IPS-20b (cell line): ENCODE measurements at regions not wholly inside any gene's neighbourhood (a gene's known extent, or its start where the extent isn't known, plus 50 kb on each side); places are given as distances from the start of the nearest gene placed in this dataset.

Experiments
- H3K27ac ChIP-seq: one replicate; pipeline ENCODE4 v1.5.1; 2013; ENCODE audit warnings: low read length
- H3K27me3 ChIP-seq: 2 replicates; pipeline ENCODE4 v1.6.1; 2013; ENCODE audit warnings: mild to moderate bottlenecking, low read length, inconsistent platforms; ENCODE audit not compliant: insufficient read depth
- H3K36me3 ChIP-seq: 2 replicates; pipeline ENCODE4 v1.6.1; 2013; ENCODE audit warnings: low read depth, mild to moderate bottlenecking, inconsistent platforms, low read length, moderate library complexity; ENCODE audit not compliant: insufficient read depth
- H3K4me1 ChIP-seq: 2 replicates; pipeline ENCODE4 v1.6.1; 2013; ENCODE audit warnings: mild to moderate bottlenecking, control low read depth, inconsistent platforms, low read length, moderate library complexity; ENCODE audit not compliant: insufficient read depth
- H3K4me3 ChIP-seq: 2 replicates; pipeline ENCODE4 v1.5.1; 2013; ENCODE audit warnings: mild to moderate bottlenecking, low read length, inconsistent platforms
- H3K9ac ChIP-seq: 2 replicates; pipeline ENCODE4 v1.6.1; 2013; ENCODE audit warnings: low read depth, mild to moderate bottlenecking, inconsistent platforms, low read length, moderate library complexity
- H3K9me3 ChIP-seq: 2 replicates; pipeline ENCODE4 v1.6.1; 2013; ENCODE audit warnings: mild to moderate bottlenecking, low read depth, low read length, inconsistent platforms; ENCODE audit not compliant: insufficient read depth

GRCh38 chr5:67502951-67503350 lies 306.4 kb upstream of the CD180 start:
- H3K36me3 ChIP-seq: no peaks in the 10 kb centered on the region
- H3K4me1 ChIP-seq: no peaks in the 10 kb centered on the region
- no peak overlapping the region for H3K4me3 ChIP-seq
- H3K9ac ChIP-seq: no peak overlapping the region
- H3K27me3 ChIP-seq: no peaks in the 10 kb centered on the region
- peaks cover 10% of the 10 kb centered on the region; the same call in 1 of the 2 replicates for H3K9me3 ChIP-seq
- no peak overlapping the region for H3K27ac ChIP-seq

- H3K9ac ChIP-seq: no peak overlapping the region
- H3K36me3 ChIP-seq: no peaks in the 10 kb centered on the region
- H3K27me3 ChIP-seq: no peaks in the 10 kb centered on the region
- H3K4me1 ChIP-seq: no peaks in the 10 kb centered on the region
- H3K9me3 ChIP-seq: peaks cover 10% of the 10 kb centered on the region; the same call in 1 of the 2 replicates
- no peak overlapping the region for H3K27ac ChIP-seq
- no peak overlapping the region for H3K4me3 ChIP-seq
Observed at GRCh38 chr5:67496051-67496450, 299.5 kb upstream of the CD180 start.

- Histone ChIP-seq H3K4me1 (no peaks in the 10 kb centered on the region), H3K27ac (no peak overlapping the region), H3K36me3 (no peaks in the 10 kb centered on the region), H3K9me3 (peaks cover 10% of the 10 kb centered on the region; the same call in 1 of the 2 replicates), H3K27me3 (no peaks in the 10 kb centered on the region), H3K4me3 (no peak overlapping the region), H3K9ac (no peak overlapping the region)
Observed at GRCh38 chr5:67495072-67495471, 298.5 kb upstream of the CD180 start.

GRCh38 chr5:67494186-67494855 lies 297.7 kb upstream of the CD180 start:
- no peaks in the 10 kb centered on the region for H3K27me3 ChIP-seq
- no peak overlapping the region for H3K27ac ChIP-seq
- H3K4me1 ChIP-seq: no peaks in the 10 kb centered on the region
- H3K9me3 ChIP-seq: peaks cover 2% of the 10 kb centered on the region; the same call in 1 of the 2 replicates
- no peak overlapping the region for H3K4me3 ChIP-seq
- no peaks in the 10 kb centered on the region for H3K36me3 ChIP-seq
- no peak overlapping the region for H3K9ac ChIP-seq

- Histone ChIP-seq H3K36me3 (no peaks in the 10 kb centered on the region), H3K9me3 (no peaks in the 10 kb centered on the region), H3K9ac (no peak overlapping the region), H3K27me3 (no peaks in the 10 kb centered on the region), H3K4me3 (no peak overlapping the region), H3K27ac (no peak overlapping the region), H3K4me1 (no peaks in the 10 kb centered on the region)
Observed at GRCh38 chr5:67493676-67494075, 297.1 kb upstream of the CD180 start.

GRCh38 chr5:67490543-67491321 lies 294.1 kb upstream of the CD180 start:
- Histone ChIP-seq H3K9ac (no peak overlapping the region), H3K4me1 (no peaks in the 10 kb centered on the region; the same call in 1 of the 2 replicates), H3K27me3 (no peaks in the 10 kb centered on the region), H3K36me3 (no peaks in the 10 kb centered on the region), H3K27ac (no peak overlapping the region), H3K9me3 (no peaks in the 10 kb centered on the region), H3K4me3 (no peak overlapping the region)

GRCh38 chr5:67488885-67489284 lies 292.3 kb upstream of the CD180 start:
- Histone ChIP-seq H3K4me3 (no peak overlapping the region), H3K9ac (no peak overlapping the region), H3K9me3 (no peaks in the 10 kb centered on the region), H3K36me3 (no peaks in the 10 kb centered on the region), H3K27ac (no peak overlapping the region), H3K27me3 (no peaks in the 10 kb centered on the region), H3K4me1 (no peaks in the 10 kb centered on the region; the same call in 1 of the 2 replicates)

- H3K36me3 ChIP-seq: no peaks in the 10 kb centered on the region
- no peaks in the 10 kb centered on the region for H3K9me3 ChIP-seq
- no peaks in the 10 kb centered on the region; the same call in 1 of the 2 replicates for H3K4me1 ChIP-seq
- H3K27me3 ChIP-seq: no peaks in the 10 kb centered on the region
- no peak overlapping the region for H3K9ac ChIP-seq
- H3K27ac ChIP-seq: no peak overlapping the region
- H3K4me3 ChIP-seq: no peak overlapping the region
Observed at GRCh38 chr5:67487862-67488261, 291.3 kb upstream of the CD180 start.

- Histone ChIP-seq H3K9ac (no peak overlapping the region), H3K9me3 (no peaks in the 10 kb centered on the region), H3K27ac (no peak overlapping the region), H3K4me1 (no peaks in the 10 kb centered on the region; the same call in 1 of the 2 replicates), H3K4me3 (no peak overlapping the region), H3K36me3 (no peaks in the 10 kb centered on the region), H3K27me3 (no peaks in the 10 kb centered on the region)
Observed at GRCh38 chr5:67483453-67484030, 286.9 kb upstream of the CD180 start.

- no peaks in the 10 kb centered on the region for H3K9me3 ChIP-seq
- no peaks in the 10 kb centered on the region for H3K4me1 ChIP-seq
- no peak overlapping the region for H3K9ac ChIP-seq
- H3K27me3 ChIP-seq: no peaks in the 10 kb centered on the region
- H3K36me3 ChIP-seq: no peaks in the 10 kb centered on the region
- H3K27ac ChIP-seq: no peak overlapping the region
- no peak overlapping the region for H3K4me3 ChIP-seq
Observed at GRCh38 chr5:67481362-67481761, 284.8 kb upstream of the CD180 start.

- H3K36me3 ChIP-seq: no peaks in the 10 kb centered on the region
- no peak overlapping the region for H3K27ac ChIP-seq
- H3K4me3 ChIP-seq: no peak overlapping the region
- no peaks in the 10 kb centered on the region for H3K27me3 ChIP-seq
- no peak overlapping the region for H3K9ac ChIP-seq
- H3K4me1 ChIP-seq: no peaks in the 10 kb centered on the region
- no peaks in the 10 kb centered on the region for H3K9me3 ChIP-seq
Observed at GRCh38 chr5:67478337-67478736, 281.7 kb upstream of the CD180 start.

- Histone ChIP-seq H3K9ac (no peak overlapping the region), H3K36me3 (no peaks in the 10 kb centered on the region), H3K4me1 (no peaks in the 10 kb centered on the region), H3K9me3 (no peaks in the 10 kb centered on the region), H3K4me3 (no peak overlapping the region), H3K27ac (no peak overlapping the region), H3K27me3 (no peaks in the 10 kb centered on the region)
Observed at GRCh38 chr5:67476995-67477394, 280.4 kb upstream of the CD180 start.
